HL-60 (cell line): ENCODE measurements at regions not wholly inside any gene's neighbourhood (a gene's known extent, or its start where the extent isn't known, plus 50 kb on each side); places are given as distances from the start of the nearest gene placed in this dataset.

Source experiments
- DNase-seq, 2 experiments: peaks; one replicate each; pipeline ENCODE4 v3.0.0-alpha.2; 2010 to 2020; ENCODE audit warnings: low read depth in 1 of 2, low spot score in 1 of 2
- H3K27ac ChIP-seq: fragments of 250-450 bp; sonication (Bioruptor Pico); replicated peaks from 2 replicates; pipeline ENCODE4 v1.5.1; 2020; ENCODE audit warnings: mild to moderate bottlenecking, moderate library complexity
- H3K27me3 ChIP-seq: fragments of 250-450 bp; sonication (Bioruptor Pico); 2 replicates; pipeline ENCODE4 v1.5.1; 2021; ENCODE audit warnings: mild to moderate bottlenecking, moderate library complexity; ENCODE audit not compliant: insufficient read depth, poor library complexity, severe bottlenecking
- H3K4me3 ChIP-seq: replicated peaks from 2 replicates; pipeline ENCODE4 v1.5.1; 2011; ENCODE audit warnings: mild to moderate bottlenecking, control low read depth, low read length; ENCODE audit not compliant: insufficient read depth
- GABPA ChIP-seq: IDR thresholded peaks from 2 replicates; pipeline ENCODE4 v1.6.1; 2012; ENCODE audit warnings: low read depth
- POLR2AphosphoS5 ChIP-seq: IDR thresholded peaks from 2 replicates; pipeline ENCODE4 v1.6.1; 2012; ENCODE audit warnings: low read depth
- SPI1 ChIP-seq: IDR thresholded peaks from 2 replicates; pipeline ENCODE4 v1.6.1; 2012; ENCODE audit warnings: low read depth, mild to moderate bottlenecking, borderline replicate concordance
- TF ChIP-seq, protein P1 (sequence below): IDR thresholded peaks from one replicate; pipeline ENCODE4 v1.5.1; 2011; ENCODE audit warnings: low read length, control low read depth, inconsistent platforms; ENCODE audit not compliant: insufficient read depth
- TF ChIP-seq, protein P2 (sequence below): IDR thresholded peaks from 2 replicates; pipeline ENCODE4 v1.6.1; 2012; ENCODE audit warnings: low read depth; ENCODE audit not compliant: insufficient replicate concordance

DNA sequence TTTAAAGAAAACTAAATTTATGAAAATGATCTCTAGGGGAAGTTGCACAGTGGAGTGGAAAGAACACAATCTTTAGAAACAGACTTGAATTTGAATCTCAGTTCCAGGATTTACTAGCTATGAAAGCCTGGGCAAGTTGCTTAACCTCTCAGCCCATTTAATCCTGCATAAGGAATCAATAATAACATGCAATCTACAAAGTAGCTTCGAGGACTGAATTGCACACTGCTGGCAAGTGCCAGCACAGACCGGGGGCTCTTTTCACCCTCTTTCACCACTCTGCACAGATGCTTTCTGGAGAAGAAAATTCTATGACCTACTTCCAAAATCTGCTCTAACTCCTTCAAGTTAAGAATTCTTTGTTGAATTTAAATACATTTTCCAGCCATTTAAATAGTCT is 63.4 kb upstream of the ANK3 start:
- Histone ChIP-seq H3K27me3 (no peaks in the 10 kb centered on the region), H3K27ac (no peak overlapping the region), H3K4me3 (no peak overlapping the region)
- TF ChIP-seq, protein P1, sequence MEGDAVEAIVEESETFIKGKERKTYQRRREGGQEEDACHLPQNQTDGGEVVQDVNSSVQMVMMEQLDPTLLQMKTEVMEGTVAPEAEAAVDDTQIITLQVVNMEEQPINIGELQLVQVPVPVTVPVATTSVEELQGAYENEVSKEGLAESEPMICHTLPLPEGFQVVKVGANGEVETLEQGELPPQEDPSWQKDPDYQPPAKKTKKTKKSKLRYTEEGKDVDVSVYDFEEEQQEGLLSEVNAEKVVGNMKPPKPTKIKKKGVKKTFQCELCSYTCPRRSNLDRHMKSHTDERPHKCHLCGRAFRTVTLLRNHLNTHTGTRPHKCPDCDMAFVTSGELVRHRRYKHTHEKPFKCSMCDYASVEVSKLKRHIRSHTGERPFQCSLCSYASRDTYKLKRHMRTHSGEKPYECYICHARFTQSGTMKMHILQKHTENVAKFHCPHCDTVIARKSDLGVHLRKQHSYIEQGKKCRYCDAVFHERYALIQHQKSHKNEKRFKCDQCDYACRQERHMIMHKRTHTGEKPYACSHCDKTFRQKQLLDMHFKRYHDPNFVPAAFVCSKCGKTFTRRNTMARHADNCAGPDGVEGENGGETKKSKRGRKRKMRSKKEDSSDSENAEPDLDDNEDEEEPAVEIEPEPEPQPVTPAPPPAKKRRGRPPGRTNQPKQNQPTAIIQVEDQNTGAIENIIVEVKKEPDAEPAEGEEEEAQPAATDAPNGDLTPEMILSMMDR: no peak
- TF ChIP-seq POLR2AphosphoS5: no peak
- no peak for TF ChIP-seq SPI1
- TF ChIP-seq, protein P2, sequence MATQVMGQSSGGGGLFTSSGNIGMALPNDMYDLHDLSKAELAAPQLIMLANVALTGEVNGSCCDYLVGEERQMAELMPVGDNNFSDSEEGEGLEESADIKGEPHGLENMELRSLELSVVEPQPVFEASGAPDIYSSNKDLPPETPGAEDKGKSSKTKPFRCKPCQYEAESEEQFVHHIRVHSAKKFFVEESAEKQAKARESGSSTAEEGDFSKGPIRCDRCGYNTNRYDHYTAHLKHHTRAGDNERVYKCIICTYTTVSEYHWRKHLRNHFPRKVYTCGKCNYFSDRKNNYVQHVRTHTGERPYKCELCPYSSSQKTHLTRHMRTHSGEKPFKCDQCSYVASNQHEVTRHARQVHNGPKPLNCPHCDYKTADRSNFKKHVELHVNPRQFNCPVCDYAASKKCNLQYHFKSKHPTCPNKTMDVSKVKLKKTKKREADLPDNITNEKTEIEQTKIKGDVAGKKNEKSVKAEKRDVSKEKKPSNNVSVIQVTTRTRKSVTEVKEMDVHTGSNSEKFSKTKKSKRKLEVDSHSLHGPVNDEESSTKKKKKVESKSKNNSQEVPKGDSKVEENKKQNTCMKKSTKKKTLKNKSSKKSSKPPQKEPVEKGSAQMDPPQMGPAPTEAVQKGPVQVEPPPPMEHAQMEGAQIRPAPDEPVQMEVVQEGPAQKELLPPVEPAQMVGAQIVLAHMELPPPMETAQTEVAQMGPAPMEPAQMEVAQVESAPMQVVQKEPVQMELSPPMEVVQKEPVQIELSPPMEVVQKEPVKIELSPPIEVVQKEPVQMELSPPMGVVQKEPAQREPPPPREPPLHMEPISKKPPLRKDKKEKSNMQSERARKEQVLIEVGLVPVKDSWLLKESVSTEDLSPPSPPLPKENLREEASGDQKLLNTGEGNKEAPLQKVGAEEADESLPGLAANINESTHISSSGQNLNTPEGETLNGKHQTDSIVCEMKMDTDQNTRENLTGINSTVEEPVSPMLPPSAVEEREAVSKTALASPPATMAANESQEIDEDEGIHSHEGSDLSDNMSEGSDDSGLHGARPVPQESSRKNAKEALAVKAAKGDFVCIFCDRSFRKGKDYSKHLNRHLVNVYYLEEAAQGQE: no peak
- no peak for TF ChIP-seq GABPA
- DNase-seq: no peak

DNA sequence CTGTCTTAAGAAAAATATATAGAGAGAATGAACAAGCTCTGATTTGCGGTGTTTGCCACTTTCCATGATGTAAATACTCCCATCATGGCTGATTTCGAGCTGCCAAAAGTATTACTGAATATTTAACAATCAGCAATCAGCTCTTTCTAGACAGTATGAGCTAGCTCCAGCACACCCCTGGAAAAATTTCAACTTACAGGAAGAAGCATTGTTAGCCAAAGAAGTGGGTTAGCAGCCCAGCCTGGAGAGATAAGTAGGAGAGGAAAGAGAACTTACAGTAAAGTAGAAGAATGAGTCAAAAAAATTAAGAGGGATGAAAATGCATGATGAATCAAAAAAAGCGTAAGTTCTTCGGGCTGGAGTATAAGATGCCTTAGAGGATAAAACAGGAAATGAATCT is 60.6 kb upstream of the ANK3 start:
- Histone ChIP-seq H3K27ac (no peak overlapping the region), H3K27me3 (no peaks in the 10 kb centered on the region), H3K4me3 (no peak overlapping the region)
- TF ChIP-seq GABPA (no peak), POLR2AphosphoS5 (no peak), SPI1 (no peak)
- TF ChIP-seq, protein P2: no peak
- TF ChIP-seq, protein P1: no peak
- DNase-seq: no peak

DNA sequence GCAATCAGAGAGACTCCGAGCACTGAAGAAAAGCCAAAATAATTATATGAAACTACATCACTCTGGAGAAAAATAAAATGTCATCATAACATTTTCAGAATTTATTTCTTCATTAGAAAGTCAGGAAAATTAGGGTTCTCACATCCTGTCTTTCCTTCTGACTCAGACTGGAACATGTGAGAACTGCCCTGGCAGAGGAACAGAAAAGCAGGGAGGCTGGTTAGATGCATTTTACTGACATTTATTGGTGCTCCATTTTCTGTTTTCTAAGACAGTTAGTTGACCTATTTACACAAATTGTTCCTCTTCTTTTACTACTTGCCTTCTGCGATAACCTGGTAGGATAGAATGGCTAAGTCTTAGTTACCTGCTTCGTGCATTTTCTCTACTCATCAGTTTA is 58.6 kb upstream of the ANK3 start:
- no peak for DNase-seq
- H3K4me3 ChIP-seq: no peak overlapping the region
- H3K27ac ChIP-seq: no peak overlapping the region
- H3K27me3 ChIP-seq: no peaks in the 10 kb centered on the region
- TF ChIP-seq, protein P1: no peak
- TF ChIP-seq, protein P2: no peak
- TF ChIP-seq POLR2AphosphoS5 (no peak), GABPA (no peak), SPI1 (no peak)
